Endothelial cell of umbilical vein (primary cell): ENCODE measurements at regions not wholly inside any gene's neighbourhood (a gene's known extent, or its start where the extent isn't known, plus 50 kb on each side); places are given as distances from the start of the nearest gene placed in this dataset.

Source experiments
- CTCF ChIP-seq, 2 donors: IDR thresholded peaks; 1 replicate in 1 of 2; 2 replicates in 1 of 2; pipeline ENCODE4 v1.5.1; 2011; ENCODE audit warnings: low read length in 2 of 2, mild to moderate bottlenecking in 2 of 2, moderate library complexity in 2 of 2, control low read depth in 1 of 2, inconsistent platforms in 1 of 2, low read depth in 1 of 2; ENCODE audit not compliant: insufficient read depth in 1 of 2; ENCODE audit errors: extremely low read depth in 1 of 2
- POLR2A ChIP-seq: IDR thresholded peaks from 2 replicates; pipeline ENCODE4 v1.6.1; 2012; ENCODE audit warnings: low read depth, mild to moderate bottlenecking, control low read depth, low read length
- POLR2AphosphoS5 ChIP-seq: IDR thresholded peaks from 2 replicates; pipeline ENCODE4 v1.6.1; 2012; ENCODE audit warnings: low read depth, mild to moderate bottlenecking, control low read depth, low read length, moderate library complexity; ENCODE audit not compliant: insufficient read depth

GRCh38 chr7:10588084-10588483 is 385.6 kb upstream of the PHF14 start:
- TF ChIP-seq CTCF (IDR thresholded peaks at IDR 0.05; ENCODE audit: extremely low read depth in 1 of 2, insufficient read depth in 1 of 2, low read depth in 1 of 2, low read length in 2 of 2): no peak
- TF ChIP-seq POLR2AphosphoS5: no peak
- TF ChIP-seq POLR2A: no peak
